WERI-Rb-1 (cell line): ENCODE measurements at regions not wholly inside any gene's neighbourhood (a gene's known extent, or its start where the extent isn't known, plus 50 kb on each side); places are given as distances from the start of the nearest gene placed in this dataset.

ENCODE experiments used
- DNase-seq: peaks from one replicate; pipeline ENCODE4 v3.0.0-alpha.2; 2020
- H3K27ac ChIP-seq: fragments of 250-450 bp; sonication (Bioruptor Pico); 2 replicates; pipeline ENCODE4 v1.5.1; 2020; ENCODE audit warnings: mild to moderate bottlenecking, moderate library complexity
- H3K27me3 ChIP-seq: fragments of 250-450 bp; sonication (Bioruptor Pico); 2 replicates; pipeline ENCODE4 v1.5.1; 2021; ENCODE audit warnings: mild to moderate bottlenecking, low read depth, moderate library complexity; ENCODE audit not compliant: insufficient read depth, severe bottlenecking
- H3K36me3 ChIP-seq: fragments of 250-450 bp; sonication (Bioruptor Pico); 2 replicates; pipeline ENCODE4 v1.5.1; 2020; ENCODE audit warnings: mild to moderate bottlenecking, moderate library complexity
- H3K4me3 ChIP-seq: 2 replicates; pipeline ENCODE4 v1.5.1; 2011; ENCODE audit warnings: low read depth, mild to moderate bottlenecking, control low read depth, low read length
- H3K9me3 ChIP-seq: fragments of 250-450 bp; sonication (Bioruptor Pico); 2 replicates; pipeline ENCODE4 v1.5.1; 2021; ENCODE audit warnings: mild to moderate bottlenecking, moderate library complexity; ENCODE audit not compliant: severe bottlenecking
- TF ChIP-seq, protein P1 (sequence below): IDR thresholded peaks from 2 replicates; pipeline ENCODE4 v1.5.1; 2011; ENCODE audit warnings: low read depth, mild to moderate bottlenecking, control low read depth, inconsistent platforms, low read length

DNA sequence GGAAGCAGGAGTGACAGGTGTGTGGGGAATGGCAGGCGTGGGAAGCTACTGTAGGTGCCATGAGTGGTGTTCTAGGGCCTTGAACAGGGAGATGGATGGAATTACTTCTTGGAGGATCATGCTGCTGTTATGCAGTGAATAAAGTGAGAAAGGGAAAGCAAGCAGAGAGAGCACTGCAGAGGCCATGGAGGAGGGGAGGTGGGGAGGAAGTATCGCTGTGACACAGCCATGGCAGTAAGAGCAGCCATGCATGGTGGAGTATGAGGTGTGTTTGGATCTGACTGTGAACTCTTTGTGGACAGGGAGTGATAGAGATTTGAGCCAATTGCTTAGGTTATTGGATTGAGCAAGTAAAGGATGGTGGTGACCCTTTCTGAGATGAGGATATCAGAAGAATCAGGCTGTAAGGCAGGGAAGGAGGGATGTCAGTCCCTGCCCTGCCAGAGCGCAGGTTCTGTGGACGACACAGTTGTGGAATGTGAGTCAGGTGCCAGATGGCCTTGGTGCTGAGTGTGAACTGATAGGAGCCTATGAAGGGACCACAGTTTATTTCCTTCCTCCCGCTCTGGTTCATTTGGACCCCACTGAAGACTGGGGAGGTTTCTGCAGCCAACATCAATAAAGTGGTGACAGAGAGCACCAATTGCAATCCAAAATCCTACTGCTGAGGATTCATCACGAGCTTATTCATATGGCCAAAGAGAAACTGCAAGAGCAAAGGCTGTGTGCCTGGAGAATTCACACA lies 105.5 kb upstream of the TMEM72 start:
- no peak for DNase-seq
- peaks cover 96% of the 10 kb centered on the region for H3K27me3 ChIP-seq
- no peaks in the 10 kb centered on the region for H3K9me3 ChIP-seq
- TF ChIP-seq, protein P1, sequence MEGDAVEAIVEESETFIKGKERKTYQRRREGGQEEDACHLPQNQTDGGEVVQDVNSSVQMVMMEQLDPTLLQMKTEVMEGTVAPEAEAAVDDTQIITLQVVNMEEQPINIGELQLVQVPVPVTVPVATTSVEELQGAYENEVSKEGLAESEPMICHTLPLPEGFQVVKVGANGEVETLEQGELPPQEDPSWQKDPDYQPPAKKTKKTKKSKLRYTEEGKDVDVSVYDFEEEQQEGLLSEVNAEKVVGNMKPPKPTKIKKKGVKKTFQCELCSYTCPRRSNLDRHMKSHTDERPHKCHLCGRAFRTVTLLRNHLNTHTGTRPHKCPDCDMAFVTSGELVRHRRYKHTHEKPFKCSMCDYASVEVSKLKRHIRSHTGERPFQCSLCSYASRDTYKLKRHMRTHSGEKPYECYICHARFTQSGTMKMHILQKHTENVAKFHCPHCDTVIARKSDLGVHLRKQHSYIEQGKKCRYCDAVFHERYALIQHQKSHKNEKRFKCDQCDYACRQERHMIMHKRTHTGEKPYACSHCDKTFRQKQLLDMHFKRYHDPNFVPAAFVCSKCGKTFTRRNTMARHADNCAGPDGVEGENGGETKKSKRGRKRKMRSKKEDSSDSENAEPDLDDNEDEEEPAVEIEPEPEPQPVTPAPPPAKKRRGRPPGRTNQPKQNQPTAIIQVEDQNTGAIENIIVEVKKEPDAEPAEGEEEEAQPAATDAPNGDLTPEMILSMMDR: no peak
- no peaks in the 10 kb centered on the region for H3K36me3 ChIP-seq
- no peak overlapping the region for H3K27ac ChIP-seq
- H3K4me3 ChIP-seq: no peak overlapping the region

DNA sequence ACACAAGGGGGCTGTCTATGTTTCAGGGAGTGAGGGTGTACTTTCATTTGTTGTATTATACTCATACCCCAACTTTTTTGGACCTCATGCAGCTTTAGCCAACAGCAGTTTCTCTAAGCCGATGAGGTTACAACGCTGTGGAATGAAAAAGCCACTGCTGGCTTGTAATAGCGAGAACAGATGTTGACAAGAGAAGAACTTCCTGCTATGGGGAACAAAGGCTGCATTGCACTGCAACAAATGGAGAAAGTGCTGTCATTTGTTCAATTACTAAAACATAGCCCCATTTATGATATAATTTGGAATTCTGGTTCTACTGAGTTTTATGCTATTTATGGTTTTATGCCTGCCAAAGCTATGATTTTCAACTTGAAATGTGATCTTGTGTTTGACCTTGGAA lies 104.2 kb upstream of the TMEM72 start:
- Histone ChIP-seq H3K27me3 (peaks cover 93% of the 10 kb centered on the region), H3K4me3 (no peak overlapping the region), H3K36me3 (no peaks in the 10 kb centered on the region), H3K9me3 (no peaks in the 10 kb centered on the region), H3K27ac (no peak overlapping the region)
- TF ChIP-seq, protein P1: no peak
- DNase-seq: no peak

DNA sequence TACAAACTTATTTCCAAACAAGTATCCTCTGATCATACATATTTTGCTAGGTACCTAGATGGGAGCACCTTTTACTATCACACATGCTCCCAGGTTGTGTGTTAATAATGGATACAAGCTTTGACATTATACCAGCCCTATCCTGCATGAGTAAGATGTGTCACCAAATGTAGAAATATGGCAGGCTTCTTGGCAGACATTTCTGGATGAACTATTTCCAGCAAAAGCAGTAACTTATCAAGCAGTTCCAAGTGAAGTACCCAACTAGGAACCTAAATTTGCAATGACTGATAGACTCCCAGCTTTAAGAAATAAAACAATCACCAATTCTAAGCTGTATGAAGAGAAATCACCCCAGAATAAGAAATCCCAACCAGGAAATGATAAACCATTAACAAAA lies 103.7 kb upstream of the TMEM72 start:
- TF ChIP-seq, protein P1: no peak
- DNase-seq: no peak
- Histone ChIP-seq H3K4me3 (no peak overlapping the region), H3K9me3 (no peaks in the 10 kb centered on the region), H3K36me3 (no peaks in the 10 kb centered on the region), H3K27ac (no peak overlapping the region), H3K27me3 (peaks cover 93% of the 10 kb centered on the region)

DNA sequence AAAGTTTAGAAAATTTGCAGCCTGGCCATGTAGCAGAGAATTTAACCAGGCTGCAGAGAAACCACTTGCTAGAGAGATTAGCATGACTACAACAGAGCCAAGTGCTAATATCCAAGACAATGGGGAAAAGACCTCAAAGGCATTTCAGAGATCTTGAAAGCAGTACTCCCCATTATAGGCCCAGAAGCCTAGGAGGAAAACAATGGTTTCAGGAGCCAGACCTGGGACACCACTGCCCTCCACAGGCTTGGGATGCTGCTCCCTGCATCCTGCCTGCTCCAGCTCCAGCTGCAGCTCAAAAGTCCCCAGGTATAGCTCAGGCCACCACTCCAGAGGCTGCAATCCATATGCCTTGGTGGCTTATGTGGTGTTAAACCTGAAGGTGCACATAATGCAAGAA lies 101.5 kb upstream of the TMEM72 start:
- no peak for DNase-seq
- Histone ChIP-seq H3K9me3 (no peaks in the 10 kb centered on the region), H3K27me3 (peaks cover 92% of the 10 kb centered on the region), H3K4me3 (no peak overlapping the region), H3K27ac (no peak overlapping the region), H3K36me3 (no peaks in the 10 kb centered on the region)
- TF ChIP-seq, protein P1: no peak

DNA sequence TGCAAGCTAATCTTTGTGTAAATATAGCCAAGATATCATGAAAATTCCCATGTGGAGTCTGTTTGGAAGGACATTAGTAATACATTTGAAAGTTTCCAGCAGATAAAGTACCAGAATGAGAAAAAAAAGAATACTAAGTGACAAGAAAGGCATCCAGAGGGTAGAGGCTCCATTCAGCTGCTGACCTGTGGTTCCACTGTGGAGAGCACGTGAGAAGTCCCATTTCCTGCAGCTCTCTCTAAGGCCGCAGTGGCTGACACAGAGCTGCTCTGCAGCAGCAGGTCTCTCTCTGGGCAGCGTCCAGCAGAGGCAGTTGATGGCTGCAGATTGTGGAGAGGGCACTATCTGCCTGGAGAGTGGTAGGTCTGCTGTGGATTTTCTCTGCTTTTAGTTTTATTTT lies 100.1 kb upstream of the TMEM72 start:
- Histone ChIP-seq H3K27ac (no peak overlapping the region), H3K4me3 (no peak overlapping the region), H3K9me3 (no peaks in the 10 kb centered on the region), H3K36me3 (no peaks in the 10 kb centered on the region), H3K27me3 (peaks cover 90% of the 10 kb centered on the region)
- DNase-seq: no peak
- TF ChIP-seq, protein P1: no peak

DNA sequence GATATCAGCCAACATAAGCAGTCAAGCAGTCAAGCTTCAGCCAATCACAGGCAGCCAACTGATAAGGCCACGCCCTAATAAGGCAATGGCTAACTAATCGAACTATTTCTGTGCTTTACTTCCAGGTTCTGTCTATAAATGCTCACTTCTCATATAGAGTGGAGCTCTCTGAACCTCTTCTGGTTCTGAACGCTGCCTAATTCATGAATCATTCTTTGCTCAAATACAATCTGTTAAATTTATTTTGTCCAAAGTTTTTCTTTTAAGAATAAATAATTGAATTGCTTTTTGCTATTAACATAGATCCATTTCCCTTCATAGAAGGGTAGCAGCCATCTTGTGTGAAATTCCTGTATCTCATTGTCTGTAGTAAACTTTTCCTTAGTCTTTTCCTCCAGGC lies 97.9 kb upstream of the TMEM72 start:
- no peak for DNase-seq
- no peak overlapping the region for H3K27ac ChIP-seq
- TF ChIP-seq, protein P1: no peak
- H3K9me3 ChIP-seq: no peaks in the 10 kb centered on the region
- H3K27me3 ChIP-seq: peaks cover 90% of the 10 kb centered on the region
- H3K36me3 ChIP-seq: no peaks in the 10 kb centered on the region
- no peak overlapping the region for H3K4me3 ChIP-seq
